ENCODE measurements at regions not wholly inside any gene's neighbourhood (a gene's known extent, or its start where the extent isn't known, plus 50 kb on each side); places are given as distances from the start of the nearest gene placed in this dataset.

DNA sequence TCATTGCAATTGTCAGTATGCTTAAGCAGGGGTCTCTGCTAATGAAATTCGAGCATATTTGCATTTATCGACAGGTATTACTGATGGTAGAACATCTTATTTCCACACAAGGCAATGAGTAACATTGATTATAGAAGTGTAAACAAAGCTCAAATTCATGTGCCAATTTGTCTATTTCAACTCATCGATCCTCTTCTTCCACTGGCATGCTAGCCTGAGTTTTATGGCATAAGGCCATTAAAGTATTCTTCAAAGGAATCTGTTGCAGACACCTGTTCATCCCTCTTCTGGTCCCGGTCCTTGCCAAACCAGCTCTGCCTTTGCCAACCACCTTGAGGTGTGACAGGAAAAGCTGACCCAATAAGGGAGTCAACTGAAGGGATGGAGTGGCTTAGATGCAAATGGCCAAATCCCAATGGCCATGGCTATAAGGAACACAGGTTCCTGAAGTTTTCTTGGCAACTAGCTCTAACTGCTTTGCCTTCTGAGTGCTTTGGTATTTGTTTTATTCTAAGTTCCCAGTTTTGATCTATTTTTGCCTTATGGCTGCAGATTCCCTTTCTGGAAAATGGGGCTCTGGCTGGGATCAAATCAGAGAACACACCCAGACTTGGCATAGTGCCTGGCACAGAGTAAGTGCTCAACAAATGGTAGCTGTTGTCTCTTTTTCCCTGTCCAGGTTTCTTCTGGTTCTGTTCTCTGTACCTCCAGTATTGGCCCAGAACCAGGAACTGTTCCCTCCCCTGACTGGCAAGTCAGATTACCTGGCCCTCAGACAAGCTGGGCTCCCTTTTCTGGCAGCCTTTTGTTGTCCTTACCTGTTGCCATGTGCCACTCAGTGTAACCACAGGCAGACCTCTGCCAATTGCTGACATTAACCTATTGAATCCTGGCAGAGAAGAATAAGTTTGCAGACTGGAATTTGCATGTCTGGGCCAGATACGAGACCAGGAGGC lies 63.1 kb downstream of the RTL9 start:
- Histone ChIP-seq H3K27ac (no peak overlapping the region), H3K36me3 (no peaks in the 10 kb centered on the region), H3K4me3 (no peak overlapping the region), H3K9me3 (no peaks in the 10 kb centered on the region), H3K4me1 (no peaks in the 10 kb centered on the region), H3K27me3 (no peaks in the 10 kb centered on the region)
- no peak for DNase-seq
- ATAC-seq: no peak
- in situ Hi-C loops (cut with MboI; ENCODE audit: low sequenced_read_pairs in 4 of 4): loop anchor here (25.0 kb wide), 1 partner anchor 509 kb away; no protein-coding TSS in a partner anchor
- no peak for TF ChIP-seq POLR2A (IDR thresholded peaks at IDR 0.05)
- TF ChIP-seq, protein P1, sequence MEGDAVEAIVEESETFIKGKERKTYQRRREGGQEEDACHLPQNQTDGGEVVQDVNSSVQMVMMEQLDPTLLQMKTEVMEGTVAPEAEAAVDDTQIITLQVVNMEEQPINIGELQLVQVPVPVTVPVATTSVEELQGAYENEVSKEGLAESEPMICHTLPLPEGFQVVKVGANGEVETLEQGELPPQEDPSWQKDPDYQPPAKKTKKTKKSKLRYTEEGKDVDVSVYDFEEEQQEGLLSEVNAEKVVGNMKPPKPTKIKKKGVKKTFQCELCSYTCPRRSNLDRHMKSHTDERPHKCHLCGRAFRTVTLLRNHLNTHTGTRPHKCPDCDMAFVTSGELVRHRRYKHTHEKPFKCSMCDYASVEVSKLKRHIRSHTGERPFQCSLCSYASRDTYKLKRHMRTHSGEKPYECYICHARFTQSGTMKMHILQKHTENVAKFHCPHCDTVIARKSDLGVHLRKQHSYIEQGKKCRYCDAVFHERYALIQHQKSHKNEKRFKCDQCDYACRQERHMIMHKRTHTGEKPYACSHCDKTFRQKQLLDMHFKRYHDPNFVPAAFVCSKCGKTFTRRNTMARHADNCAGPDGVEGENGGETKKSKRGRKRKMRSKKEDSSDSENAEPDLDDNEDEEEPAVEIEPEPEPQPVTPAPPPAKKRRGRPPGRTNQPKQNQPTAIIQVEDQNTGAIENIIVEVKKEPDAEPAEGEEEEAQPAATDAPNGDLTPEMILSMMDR (IDR thresholded peaks at IDR 0.05 in 4 of 5, conservative IDR thresholded peaks at IDR 0.05 in 1 of 5): no peak
- intact Hi-C loops (cut with DNase I; ENCODE audit: low total_unique reads): no loop called here

DNA sequence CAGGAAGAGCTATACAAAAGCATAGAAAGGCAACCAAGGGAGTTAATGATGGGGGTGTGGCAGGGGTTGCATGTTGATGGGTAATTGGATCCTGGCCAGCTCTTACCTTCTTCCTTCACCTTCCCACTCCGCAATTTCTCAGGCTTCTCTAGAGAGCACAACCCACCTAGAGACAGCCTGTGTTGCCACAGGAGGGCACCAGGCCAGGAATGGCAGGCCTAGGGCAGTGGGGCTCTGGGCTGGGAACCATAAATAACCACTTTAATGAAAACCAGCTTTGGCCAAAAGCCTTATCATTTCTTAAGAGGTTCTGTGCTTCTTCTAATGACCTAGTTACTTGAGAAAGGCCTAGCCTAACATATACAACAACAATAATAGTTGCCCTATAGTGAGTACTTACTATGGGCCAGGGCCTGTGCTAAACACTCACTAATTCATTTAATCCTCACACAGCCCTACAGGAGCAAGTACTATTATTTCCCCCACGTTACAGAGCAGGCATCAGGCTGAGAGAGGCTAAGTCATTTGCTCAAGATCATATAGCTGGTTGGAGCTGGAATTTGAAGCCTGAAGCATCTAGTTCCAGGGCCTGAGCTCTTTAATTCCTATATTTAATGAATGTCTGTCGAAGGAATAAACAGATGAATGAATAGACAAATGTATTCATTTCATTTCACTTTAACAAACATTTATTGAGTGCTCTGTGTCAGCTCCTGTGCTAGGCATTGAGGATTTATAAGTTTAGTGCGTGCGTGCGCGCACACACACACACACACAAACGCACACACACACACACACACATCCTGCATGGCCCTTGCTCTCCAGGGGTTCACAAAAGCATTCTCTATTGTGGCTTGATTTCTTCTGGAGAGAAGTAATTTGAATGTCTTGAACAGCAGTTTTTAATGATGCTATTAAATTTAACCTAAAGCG lies 66.8 kb downstream of the RTL9 start:
- Histone ChIP-seq H3K4me1 (no peaks in the 10 kb centered on the region), H3K36me3 (no peaks in the 10 kb centered on the region), H3K27me3 (peaks cover 0 to 4% (median 0%) of the 10 kb centered on the region in 3 donors), H3K27ac (no peak overlapping the region), H3K4me3 (no peak overlapping the region), H3K9me3 (no peaks in the 10 kb centered on the region)
- intact Hi-C loops (cut with DNase I; ENCODE audit: low total_unique reads): no loop called here
- DNase-seq (no peak), ATAC-seq (no peak)
- in situ Hi-C loops (cut with MboI; ENCODE audit: low sequenced_read_pairs in 4 of 4): no loop called here
- TF ChIP-seq, protein P1 (IDR thresholded peaks at IDR 0.05 in 4 of 5, conservative IDR thresholded peaks at IDR 0.05 in 1 of 5): no peak
- TF ChIP-seq POLR2A (IDR thresholded peaks at IDR 0.05): no peak

GRCh38 chrX:110426155-110426504 lies 67.5 kb downstream of the RTL9 start:
- H3K4me3 ChIP-seq: no peak overlapping the region
- H3K4me1 ChIP-seq: no peaks in the 10 kb centered on the region
- no peak for TF ChIP-seq POLR2A (IDR thresholded peaks at IDR 0.05)
- TF ChIP-seq, protein P1 (IDR thresholded peaks at IDR 0.05 in 4 of 5, conservative IDR thresholded peaks at IDR 0.05 in 1 of 5): no peak
- no peak overlapping the region for H3K27ac ChIP-seq
- DNase-seq (no peak), ATAC-seq (no peak)
- no peaks in the 10 kb centered on the region for H3K36me3 ChIP-seq
- in situ Hi-C loops (cut with MboI; ENCODE audit: low sequenced_read_pairs in 4 of 4) (no loop called here), intact Hi-C loops (cut with DNase I; ENCODE audit: low total_unique reads) (no loop called here)
- H3K9me3 ChIP-seq: no peaks in the 10 kb centered on the region
- peaks cover 0 to 4% (median 0%) of the 10 kb centered on the region in 3 donors for H3K27me3 ChIP-seq

DNA sequence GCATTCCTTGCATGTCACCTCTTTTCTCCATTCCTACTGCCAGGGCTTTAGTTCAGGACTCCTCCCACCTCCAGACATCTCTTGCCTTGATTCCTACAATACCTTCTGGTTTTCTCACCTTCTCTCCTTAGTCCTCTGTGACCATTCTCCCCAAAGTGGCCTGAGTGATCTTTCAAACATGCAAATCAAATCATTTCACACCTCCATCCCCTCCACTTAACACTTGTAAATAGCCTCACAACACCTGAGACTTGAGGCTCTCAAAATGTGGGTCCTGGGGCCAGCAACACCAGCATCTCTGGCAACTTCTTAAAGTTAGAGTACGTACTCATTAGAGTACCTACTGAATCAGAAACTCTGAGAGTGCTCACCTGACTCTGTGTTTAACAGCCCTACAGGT lies 68.4 kb downstream of the RTL9 start:
- no peak for TF ChIP-seq POLR2A (IDR thresholded peaks at IDR 0.05)
- TF ChIP-seq, protein P1 (IDR thresholded peaks at IDR 0.05 in 4 of 5, conservative IDR thresholded peaks at IDR 0.05 in 1 of 5): no peak
- H3K36me3 ChIP-seq: no peaks in the 10 kb centered on the region
- ATAC-seq (no peak), DNase-seq (no peak)
- in situ Hi-C loops (cut with MboI; ENCODE audit: low sequenced_read_pairs in 4 of 4) (no loop called here), intact Hi-C loops (cut with DNase I; ENCODE audit: low total_unique reads) (no loop called here)
- H3K27me3 ChIP-seq: peaks cover 0 to 4% (median 0%) of the 10 kb centered on the region in 3 donors
- no peak overlapping the region for H3K4me3 ChIP-seq
- H3K9me3 ChIP-seq: no peaks in the 10 kb centered on the region
- H3K4me1 ChIP-seq: no peaks in the 10 kb centered on the region
- no peak overlapping the region for H3K27ac ChIP-seq
